ENCODE measurements at regions not wholly inside any gene's neighbourhood (a gene's known extent, or its start where the extent isn't known, plus 50 kb on each side); places are given as distances from the start of the nearest gene placed in this dataset.

- Histone ChIP-seq H3K4me1 (no peaks in the 10 kb centered on the region), H3K9me3 (no peaks in the 10 kb centered on the region), H3K27me3 (no peaks in the 10 kb centered on the region), H3K27ac (no peak overlapping the region), H3K36me3 (no peaks in the 10 kb centered on the region), H3K4me3 (no peak overlapping the region)
- WGBS, 2 donors, result 75 to 96% methylated on average over 5 of the region's 5 CpGs
- DNase-seq, result no peak
- no peak for ATAC-seq (ENCODE audit: low FRiP score in 2 of 2)
- TF ChIP-seq POLR2AphosphoS5 (IDR thresholded peaks at IDR 0.05) (no peak), POLR2A (IDR thresholded peaks at IDR 0.05) (no peak), EP300 (IDR thresholded peaks at IDR 0.05) (no peak), CTCF (IDR thresholded peaks at IDR 0.05) (no peak)
These were observed 640.7 kb upstream of the PTBP2 start for GRCh38 chr1:96080925-96081324.

DNA sequence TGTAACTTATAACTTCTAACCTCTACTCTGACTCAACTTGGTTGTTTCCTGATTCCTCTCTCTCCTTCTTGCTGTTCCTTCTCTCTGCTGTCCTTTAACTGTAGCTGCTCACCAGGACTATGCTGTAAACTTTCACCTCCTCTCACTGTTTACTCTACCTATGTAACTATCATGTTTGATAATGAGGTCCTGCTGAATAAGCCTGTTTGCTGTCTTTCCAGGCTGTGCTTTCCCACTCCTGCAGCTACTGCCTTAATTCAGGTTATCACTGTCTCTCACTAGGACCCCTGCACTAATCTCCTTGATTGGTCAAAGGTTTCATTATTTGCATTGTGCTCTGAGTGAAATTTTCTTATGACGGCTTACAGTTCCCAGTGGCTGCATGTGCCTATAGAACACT lies 633.9 kb upstream of the PTBP2 start:
- DNase-seq (no peak), ATAC-seq (ENCODE audit: low FRiP score in 2 of 2) (no peak)
- no peaks in the 10 kb centered on the region for H3K27me3 ChIP-seq
- TF ChIP-seq POLR2AphosphoS5 (IDR thresholded peaks at IDR 0.05), result no peak
- no peak for TF ChIP-seq EP300 (IDR thresholded peaks at IDR 0.05)
- no peak for TF ChIP-seq POLR2A (IDR thresholded peaks at IDR 0.05)
- TF ChIP-seq CTCF (IDR thresholded peaks at IDR 0.05), result no peak
- H3K9me3 ChIP-seq, result no peaks in the 10 kb centered on the region
- no peak overlapping the region for H3K4me3 ChIP-seq
- WGBS, 2 donors, result 73 to 90% methylated on average over 1 of the region's 1 CpG
- H3K27ac ChIP-seq, result no peak overlapping the region
- H3K4me1 ChIP-seq, result no peaks in the 10 kb centered on the region
- no peaks in the 10 kb centered on the region for H3K36me3 ChIP-seq

- no peak overlapping the region for H3K27ac ChIP-seq
- peak in 1 of 2 donors; percentile 51 for DNase-seq
- 23 to 32% methylated on average over 4 of the region's 4 CpGs for WGBS, 2 donors
These were observed 631.5 kb upstream of the PTBP2 start for GRCh38 chr1:96090134-96090533.

DNA sequence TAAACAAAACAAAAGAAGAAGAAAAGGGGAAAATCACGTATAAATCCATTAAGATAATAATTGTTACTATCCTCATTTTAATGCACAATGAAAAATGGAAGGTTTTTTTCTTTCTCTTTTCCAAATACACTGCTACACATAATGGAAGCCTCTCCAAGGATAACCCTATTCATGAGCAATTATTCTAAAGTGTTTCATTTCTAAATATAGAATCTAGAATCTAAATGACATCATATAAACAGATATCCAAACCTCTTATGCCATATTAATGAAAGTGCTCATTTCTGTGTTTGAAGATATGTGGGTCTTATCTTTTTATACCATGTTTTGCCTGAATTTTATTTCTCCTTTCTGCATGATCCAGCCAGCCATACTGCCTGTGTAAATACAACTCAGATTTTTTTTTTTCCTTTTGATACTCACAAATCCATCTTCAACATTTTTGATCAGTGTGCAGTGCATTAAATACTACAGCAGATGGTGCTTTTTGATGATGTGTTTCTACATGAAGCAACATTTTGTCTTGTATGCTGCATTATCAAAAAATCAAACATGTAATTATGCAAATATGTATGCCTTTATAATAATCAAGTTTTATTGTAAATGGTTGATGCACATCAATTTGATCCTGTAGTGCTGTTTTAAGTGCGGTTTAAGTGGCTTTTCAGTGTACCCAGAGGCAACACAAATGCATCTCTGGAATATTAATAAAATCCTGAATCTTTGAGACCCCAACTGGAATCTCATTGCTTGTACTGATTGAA lies 625.6 kb upstream of the PTBP2 start:
- DNase-seq (no peak), ATAC-seq (ENCODE audit: low FRiP score in 2 of 2) (no peak)
- Histone ChIP-seq H3K36me3 (no peaks in the 10 kb centered on the region), H3K27me3 (no peaks in the 10 kb centered on the region), H3K4me3 (no peak overlapping the region), H3K4me1 (no peaks in the 10 kb centered on the region), H3K9me3 (no peaks in the 10 kb centered on the region), H3K27ac (no peak overlapping the region)
- TF ChIP-seq EP300 (IDR thresholded peaks at IDR 0.05) (no peak), POLR2AphosphoS5 (IDR thresholded peaks at IDR 0.05) (no peak), POLR2A (IDR thresholded peaks at IDR 0.05) (no peak), CTCF (IDR thresholded peaks at IDR 0.05) (no peak)
- 78 to 83% methylated on average over 2 of the region's 2 CpGs for WGBS, 2 donors

More at GRCh38 chr1:96090134-96090533, 631.5 kb upstream of the PTBP2 start:
- no peaks in the 10 kb centered on the region for H3K9me3 ChIP-seq
- H3K36me3 ChIP-seq, result no peaks in the 10 kb centered on the region
- TF ChIP-seq POLR2AphosphoS5 (IDR thresholded peaks at IDR 0.05), result no peak
- no peak for TF ChIP-seq EP300 (IDR thresholded peaks at IDR 0.05)
- TF ChIP-seq POLR2A (IDR thresholded peaks at IDR 0.05), result no peak
- TF ChIP-seq CTCF (IDR thresholded peaks at IDR 0.05), result no peak
- H3K4me1 ChIP-seq, result no peaks in the 10 kb centered on the region
- no peak for ATAC-seq (ENCODE audit: low FRiP score in 2 of 2)
- H3K27me3 ChIP-seq, result no peaks in the 10 kb centered on the region
- no peak overlapping the region for H3K4me3 ChIP-seq

Data from upper lobe of left lung (tissue), 6 donors.